Sigmoid colon (tissue), 6 donors: ENCODE measurements at regions not wholly inside any gene's neighbourhood (a gene's known extent, or its start where the extent isn't known, plus 50 kb on each side); places are given as distances from the start of the nearest gene placed in this dataset.

ENCODE experiments used
- DNase-seq: peaks from one replicate; pipeline ENCODE4 v3.0.0-alpha.2; 2019
- H3K27ac ChIP-seq, 4 donors: fragments of 200-600 bp; sonication (generic); one replicate each; pipeline ENCODE4 v1.5.1; 2016 to 2019; ENCODE audit warnings: mild to moderate bottlenecking in 1 of 4
- H3K27me3 ChIP-seq, 3 donors: fragments of 200-600 bp; sonication (generic); one replicate each; pipeline ENCODE4 v1.5.1; 2019; ENCODE audit warnings: mild to moderate bottlenecking in 1 of 3
- H3K36me3 ChIP-seq, 4 donors: fragments of 200-600 bp; sonication (generic); one replicate each; pipeline ENCODE4 v1.5.1; 2016 to 2019
- H3K4me1 ChIP-seq, 4 donors: fragments of 200-600 bp; sonication (generic); one replicate each; pipeline ENCODE4 v1.5.1; 2017 to 2019
- H3K4me3 ChIP-seq, 4 donors: fragments of 200-600 bp; sonication (generic); one replicate each; pipeline ENCODE4 v1.5.1; 2017 to 2019; ENCODE audit warnings: mild to moderate bottlenecking in 2 of 4, moderate library complexity in 1 of 4
- H3K9me3 ChIP-seq, 4 donors: fragments of 200-600 bp in 3 of 4; sonication (generic) in 3 of 4; one replicate each; pipeline versions ENCODE4 v1.5.1 to v1.6.1; 2013 to 2019
- CTCF ChIP-seq, 4 experiments: fragments of 450-650 bp in 3 of 4; fragments of 200-600 bp in 1 of 4; IDR thresholded peaks; one replicate each; pipeline ENCODE4 v1.5.1; 2016 to 2019; ENCODE audit warnings: antibody characterized with exemption in 4 of 4, mild to moderate bottlenecking in 3 of 4, moderate library complexity in 2 of 4
- EP300 ChIP-seq, 4 donors: sonication (generic); formaldehyde crosslinking; IDR thresholded peaks; one replicate each; pipeline ENCODE4 v1.6.1; 2017; ENCODE audit warnings: antibody characterized with exemption in 4 of 4
- POLR2A ChIP-seq, 2 donors: fragments of 450-650 bp; IDR thresholded peaks; one replicate each; pipeline ENCODE4 v1.6.1; 2016; ENCODE audit warnings: antibody characterized with exemption in 2 of 2, mild to moderate bottlenecking in 2 of 2, moderate library complexity in 2 of 2
- POLR2AphosphoS5 ChIP-seq, 4 donors: sonication (generic); formaldehyde crosslinking; IDR thresholded peaks; one replicate each; pipeline ENCODE4 v1.6.1; 2017; ENCODE audit warnings: antibody characterized with exemption in 4 of 4
- WGBS, 2 donors: extraction: QIAGEN DNeasy Blood & Tissue Kit; methylation state at CpG; one replicate each; pipeline ENCODE4 v1.1.7; 2013; 5-methylcytosine and 5-hydroxymethylcytosine counted together
- intact Hi-C: fragments of 100-400 bp; cut with DNase I; formaldehyde crosslinking; loops from one replicate; pipeline ENCODE4 v1.15.1; 2023
- donor health status: healthy with polysubstance abuse.
- donor health status: healthy.

GRCh38 chr2:65557616-65558573 is 125.5 kb upstream of the SPRED2 start:
- intact Hi-C loops = no loop called here
- Histone ChIP-seq H3K36me3 (no peaks in the 10 kb centered on the region), H3K9me3 (no peaks in the 10 kb centered on the region), H3K4me3 (no peak overlapping the region), H3K4me1 (peaks cover 0 to 8% (median 2%) of the 10 kb centered on the region in 4 donors), H3K27me3 (no peaks in the 10 kb centered on the region), H3K27ac (no peak overlapping the region)
- TF ChIP-seq CTCF (IDR thresholded peaks at IDR 0.05) = no peak
- no peak for TF ChIP-seq POLR2A (IDR thresholded peaks at IDR 0.05)
- no peak for TF ChIP-seq POLR2AphosphoS5 (IDR thresholded peaks at IDR 0.05)
- TF ChIP-seq EP300 (IDR thresholded peaks at IDR 0.05) = no peak
- 91 to 92% methylated on average over 5 of the region's 5 CpGs for WGBS, 2 donors
- no peak for DNase-seq

DNA sequence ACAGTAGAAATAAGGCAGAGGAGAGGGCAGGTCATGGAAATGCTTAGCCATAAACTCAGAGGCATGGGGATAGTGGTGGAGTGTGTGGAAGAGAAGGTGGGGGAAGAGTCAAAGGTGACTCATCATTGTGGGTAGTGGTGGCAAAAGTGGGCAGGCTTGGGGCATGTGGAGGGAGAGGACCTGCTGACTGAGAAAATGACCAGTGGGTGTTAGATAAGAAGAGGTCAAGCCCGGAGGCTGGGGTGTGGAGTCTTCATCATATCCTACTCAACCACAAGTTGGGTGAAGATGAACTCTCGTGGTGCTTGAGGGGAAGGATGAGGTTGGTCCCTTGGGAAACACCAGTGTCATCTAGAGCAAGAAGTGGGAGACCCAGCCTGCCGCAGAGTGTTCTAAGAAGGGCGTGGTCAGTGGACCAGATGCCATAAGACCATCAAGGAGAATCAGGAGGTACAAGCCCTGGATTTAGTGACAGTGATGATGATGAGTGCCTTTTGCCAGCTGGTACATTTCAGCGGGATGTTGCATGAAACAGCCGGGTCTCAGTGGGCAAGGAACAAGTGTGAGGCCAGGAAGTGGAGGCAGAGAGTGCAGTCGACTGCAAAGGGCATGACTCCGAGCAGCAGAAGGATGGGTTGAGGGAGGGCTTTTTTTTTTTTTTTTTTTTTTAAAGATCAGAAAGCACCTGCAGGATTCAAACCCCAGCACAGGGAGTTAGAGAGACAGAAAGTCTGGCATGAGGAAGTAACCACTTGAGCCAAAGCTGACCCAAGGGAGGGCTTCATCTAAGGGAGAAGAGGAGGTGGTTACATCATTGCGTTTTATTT is 122.6 kb upstream of the SPRED2 start:
- TF ChIP-seq CTCF (IDR thresholded peaks at IDR 0.05) = no peak
- no peak for TF ChIP-seq POLR2A (IDR thresholded peaks at IDR 0.05)
- no peak for TF ChIP-seq POLR2AphosphoS5 (IDR thresholded peaks at IDR 0.05)
- no peak for TF ChIP-seq EP300 (IDR thresholded peaks at IDR 0.05)
- H3K4me1 ChIP-seq = peaks cover 0 to 8% (median 2%) of the 10 kb centered on the region in 4 donors
- H3K9me3 ChIP-seq = no peaks in the 10 kb centered on the region
- no peak overlapping the region for H3K27ac ChIP-seq
- H3K36me3 ChIP-seq = no peaks in the 10 kb centered on the region
- no peaks in the 10 kb centered on the region for H3K27me3 ChIP-seq
- WGBS, 2 donors = 55 to 63% methylated on average over 9 of the region's 9 CpGs
- H3K4me3 ChIP-seq = no peak overlapping the region
- intact Hi-C loops = loop anchor here (5.0 kb wide), 1 partner anchor 118 kb away; no protein-coding TSS in a partner anchor
- no peak for DNase-seq

DNA sequence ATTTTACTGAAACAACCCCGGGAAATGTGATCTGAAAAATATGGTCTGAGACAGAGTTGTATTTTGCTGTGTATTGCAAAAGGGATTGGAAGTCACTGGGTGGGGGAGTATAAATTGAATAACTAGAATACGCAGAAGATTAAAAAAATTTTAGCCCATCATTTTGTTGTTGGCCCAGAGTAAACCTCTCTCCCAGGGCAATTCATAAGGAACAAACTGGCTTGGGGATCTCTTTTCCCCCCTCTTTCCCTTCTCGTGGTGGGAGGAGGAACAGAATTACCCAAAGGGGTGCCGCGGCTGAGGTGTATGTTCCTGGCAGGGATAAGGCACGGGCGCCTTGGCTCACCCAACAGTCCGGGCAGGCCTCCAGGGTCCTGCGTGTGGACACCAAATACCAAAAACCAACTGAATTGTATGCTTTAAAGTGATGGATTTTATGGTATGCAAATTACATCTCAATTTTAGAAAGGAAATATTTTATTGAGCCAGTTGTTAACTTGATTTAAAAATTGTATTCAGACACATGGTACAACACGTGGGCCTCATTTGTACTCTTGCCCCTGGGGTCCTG is 121.2 kb upstream of the SPRED2 start:
- H3K27me3 ChIP-seq = no peaks in the 10 kb centered on the region
- no peak for DNase-seq
- no peak overlapping the region for H3K27ac ChIP-seq
- H3K9me3 ChIP-seq = no peaks in the 10 kb centered on the region
- TF ChIP-seq POLR2AphosphoS5 (IDR thresholded peaks at IDR 0.05) (no peak), EP300 (IDR thresholded peaks at IDR 0.05) (no peak), POLR2A (IDR thresholded peaks at IDR 0.05) (no peak), CTCF (IDR thresholded peaks at IDR 0.05) (no peak)
- WGBS, 2 donors = 71 to 74% methylated on average over 10 of the region's 10 CpGs
- H3K4me1 ChIP-seq = peaks cover 0 to 8% (median 2%) of the 10 kb centered on the region in 4 donors
- H3K36me3 ChIP-seq = no peaks in the 10 kb centered on the region
- intact Hi-C loops = loop anchor here (1.0 to 5.0 kb wide), 2 partner anchors 116 to 288 kb away; no protein-coding TSS in a partner anchor
- H3K4me3 ChIP-seq = no peak overlapping the region

- Histone ChIP-seq H3K27me3 (no peaks in the 10 kb centered on the region), H3K4me1 (peaks cover 0 to 8% (median 2%) of the 10 kb centered on the region in 4 donors), H3K36me3 (no peaks in the 10 kb centered on the region), H3K9me3 (no peaks in the 10 kb centered on the region), H3K4me3 (no peak overlapping the region), H3K27ac (no peak overlapping the region)
- TF ChIP-seq CTCF (IDR thresholded peaks at IDR 0.05) (no peak), POLR2A (IDR thresholded peaks at IDR 0.05) (no peak), POLR2AphosphoS5 (IDR thresholded peaks at IDR 0.05) (no peak), EP300 (IDR thresholded peaks at IDR 0.05) (no peak)
- DNase-seq = no peak
- intact Hi-C loops = loop anchor here (5.0 kb wide), 1 partner anchor 114 kb away; no protein-coding TSS in a partner anchor
- 93 to 94% methylated on average over 7 of the region's 7 CpGs for WGBS, 2 donors
These were observed 119.1 kb upstream of the SPRED2 start for GRCh38 chr2:65551528-65551927.
